Smooth muscle cell (in vitro differentiated cells): ENCODE measurements at regions not wholly inside any gene's neighbourhood (a gene's known extent, or its start where the extent isn't known, plus 50 kb on each side); places are given as distances from the start of the nearest gene placed in this dataset.

Source experiments
- DNase-seq: peaks from one replicate; lab custom pipeline; 2025; ENCODE audit not compliant: unreplicated experiment; lab: John Stamatoyannopoulos, UW
- H2AFZ ChIP-seq: fragments of 200-600 bp; sonication (generic); 2 replicates; pipeline ENCODE4 v1.6.0; 2016; ENCODE audit warnings: antibody characterized with exemption, low read depth, mild to moderate bottlenecking
- H3F3A ChIP-seq: fragments of 200-600 bp; sonication (generic); 2 replicates; pipeline ENCODE4 v1.6.0; 2017; ENCODE audit warnings: antibody characterized with exemption, low read depth
- H3K27ac ChIP-seq: fragments of 200-600 bp; sonication (generic); 2 replicates; pipeline ENCODE4 v1.5.1; 2016; ENCODE audit warnings: low read depth, mild to moderate bottlenecking
- H3K27me3 ChIP-seq: fragments of 200-600 bp; sonication (generic); 2 replicates; pipeline ENCODE4 v1.6.1; 2016; ENCODE audit warnings: low read depth, mild to moderate bottlenecking
- H3K36me3 ChIP-seq: fragments of 200-600 bp; sonication (generic); 2 replicates; pipeline ENCODE4 v1.5.1; 2016; ENCODE audit warnings: low read depth
- H3K4me1 ChIP-seq: fragments of 200-600 bp; sonication (generic); 2 replicates; pipeline ENCODE4 v1.5.1; 2016; ENCODE audit warnings: low read depth
- H3K4me2 ChIP-seq: fragments of 200-600 bp; sonication (generic); 2 replicates; pipeline ENCODE4 v1.6.0; 2016; ENCODE audit warnings: mild to moderate bottlenecking
- H3K4me3 ChIP-seq: fragments of 200-600 bp; sonication (generic); 2 replicates; pipeline ENCODE4 v1.5.1; 2016; ENCODE audit warnings: mild to moderate bottlenecking
- H3K79me2 ChIP-seq: fragments of 200-600 bp; sonication (generic); 2 replicates; pipeline ENCODE4 v1.6.0; 2016; ENCODE audit warnings: low read depth, mild to moderate bottlenecking
- H3K9ac ChIP-seq: fragments of 200-600 bp; sonication (generic); 2 replicates; pipeline ENCODE4 v1.6.0; 2016; ENCODE audit warnings: low read depth
- H3K9me3 ChIP-seq: fragments of 200-600 bp; sonication (generic); replicated peaks from 2 replicates; pipeline ENCODE4 v1.5.1; 2016; ENCODE audit warnings: low read depth
- H4K20me1 ChIP-seq: fragments of 200-600 bp; sonication (generic); 2 replicates; pipeline ENCODE4 v1.6.0; 2016; ENCODE audit warnings: low read depth
- CTCF ChIP-seq: fragments of 200-600 bp; sonication (generic); IDR thresholded peaks from 2 replicates; pipeline ENCODE4 v1.5.1; 2017; ENCODE audit warnings: borderline replicate concordance, mild to moderate bottlenecking, antibody characterized with exemption; ENCODE audit not compliant: insufficient read depth, poor library complexity, severe bottlenecking
- WGBS: methylation state at CpG from one replicate; pipeline ENCODE4 v1.1.7; 2016; ENCODE audit warnings: low lambda C conversion rate; 5-methylcytosine and 5-hydroxymethylcytosine counted together

GRCh38 chr20:39651645-39652325 is 689.6 kb downstream of the DHX35 start:
- H3K4me2 ChIP-seq, result no peak overlapping the region
- H3K27me3 ChIP-seq, result no peaks in the 10 kb centered on the region
- H4K20me1 ChIP-seq, result no peaks in the 10 kb centered on the region
- no peaks in the 10 kb centered on the region for H3K9me3 ChIP-seq
- H3K4me1 ChIP-seq, result no peaks in the 10 kb centered on the region
- H3K79me2 ChIP-seq, result no peaks in the 10 kb centered on the region
- TF ChIP-seq CTCF, result no peak
- H3K36me3 ChIP-seq, result no peaks in the 10 kb centered on the region
- no peak overlapping the region for H3K9ac ChIP-seq
- no peak overlapping the region for H3K4me3 ChIP-seq
- H2AFZ ChIP-seq, result no peak overlapping the region
- no peak overlapping the region for H3K27ac ChIP-seq
- DNase-seq, result no peak
- 91% methylated on average over 9 of the region's 9 CpGs for WGBS
- no peaks in the 10 kb centered on the region for H3F3A ChIP-seq

GRCh38 chr20:39646874-39647413 is 684.8 kb downstream of the DHX35 start:
- 89% methylated on average over 7 of the region's 7 CpGs for WGBS
- H2AFZ ChIP-seq, result no peak overlapping the region
- TF ChIP-seq CTCF, result no peak
- H3K9me3 ChIP-seq, result no peaks in the 10 kb centered on the region
- H3K27me3 ChIP-seq, result no peaks in the 10 kb centered on the region
- H3K27ac ChIP-seq, result no peak overlapping the region
- no peaks in the 10 kb centered on the region for H3K36me3 ChIP-seq
- no peaks in the 10 kb centered on the region for H3F3A ChIP-seq
- DNase-seq, result no peak
- H3K4me2 ChIP-seq, result no peak overlapping the region
- no peaks in the 10 kb centered on the region for H4K20me1 ChIP-seq
- H3K4me1 ChIP-seq, result peaks cover 8% of the 10 kb centered on the region
- no peak overlapping the region for H3K9ac ChIP-seq
- H3K79me2 ChIP-seq, result no peaks in the 10 kb centered on the region
- H3K4me3 ChIP-seq, result no peak overlapping the region

GRCh38 chr20:39645131-39645530 is 683.0 kb downstream of the DHX35 start:
- Histone ChIP-seq H3K9ac (no peak overlapping the region), H3K4me1 (peaks cover 8% of the 10 kb centered on the region), H2AFZ (no peak overlapping the region), H3F3A (no peaks in the 10 kb centered on the region), H3K79me2 (no peaks in the 10 kb centered on the region), H3K27me3 (no peaks in the 10 kb centered on the region), H3K4me2 (no peak overlapping the region), H3K36me3 (no peaks in the 10 kb centered on the region), H3K27ac (no peak overlapping the region), H3K9me3 (no peaks in the 10 kb centered on the region), H3K4me3 (no peak overlapping the region), H4K20me1 (no peaks in the 10 kb centered on the region)
- TF ChIP-seq CTCF, result no peak
- no peak for DNase-seq
- 71% methylated on average over 3 of the region's 3 CpGs for WGBS

- WGBS, result 93% methylated on average over 1 of the region's 1 CpG
- no peaks in the 10 kb centered on the region for H4K20me1 ChIP-seq
- H3K79me2 ChIP-seq, result no peaks in the 10 kb centered on the region
- no peak overlapping the region for H3K27ac ChIP-seq
- no peak overlapping the region for H3K4me2 ChIP-seq
- no peak for TF ChIP-seq CTCF
- no peaks in the 10 kb centered on the region for H3K9me3 ChIP-seq
- H3K9ac ChIP-seq, result no peak overlapping the region
- no peak overlapping the region for H3K4me3 ChIP-seq
- peaks cover 12% of the 10 kb centered on the region for H3K4me1 ChIP-seq
- H2AFZ ChIP-seq, result no peak overlapping the region
- no peaks in the 10 kb centered on the region for H3K36me3 ChIP-seq
- H3F3A ChIP-seq, result no peaks in the 10 kb centered on the region
- H3K27me3 ChIP-seq, result no peaks in the 10 kb centered on the region
- no peak for DNase-seq
These were observed 681.1 kb downstream of the DHX35 start for GRCh38 chr20:39643292-39643691.
